ENCODE measurements at regions not wholly inside any gene's neighbourhood (a gene's known extent, or its start where the extent isn't known, plus 50 kb on each side); places are given as distances from the start of the nearest gene placed in this dataset.

- TF ChIP-seq POLR2AphosphoS5 (IDR thresholded peaks at IDR 0.05) (no peak), POLR2A (IDR thresholded peaks at IDR 0.05) (no peak)
- TF ChIP-seq, protein P1, sequence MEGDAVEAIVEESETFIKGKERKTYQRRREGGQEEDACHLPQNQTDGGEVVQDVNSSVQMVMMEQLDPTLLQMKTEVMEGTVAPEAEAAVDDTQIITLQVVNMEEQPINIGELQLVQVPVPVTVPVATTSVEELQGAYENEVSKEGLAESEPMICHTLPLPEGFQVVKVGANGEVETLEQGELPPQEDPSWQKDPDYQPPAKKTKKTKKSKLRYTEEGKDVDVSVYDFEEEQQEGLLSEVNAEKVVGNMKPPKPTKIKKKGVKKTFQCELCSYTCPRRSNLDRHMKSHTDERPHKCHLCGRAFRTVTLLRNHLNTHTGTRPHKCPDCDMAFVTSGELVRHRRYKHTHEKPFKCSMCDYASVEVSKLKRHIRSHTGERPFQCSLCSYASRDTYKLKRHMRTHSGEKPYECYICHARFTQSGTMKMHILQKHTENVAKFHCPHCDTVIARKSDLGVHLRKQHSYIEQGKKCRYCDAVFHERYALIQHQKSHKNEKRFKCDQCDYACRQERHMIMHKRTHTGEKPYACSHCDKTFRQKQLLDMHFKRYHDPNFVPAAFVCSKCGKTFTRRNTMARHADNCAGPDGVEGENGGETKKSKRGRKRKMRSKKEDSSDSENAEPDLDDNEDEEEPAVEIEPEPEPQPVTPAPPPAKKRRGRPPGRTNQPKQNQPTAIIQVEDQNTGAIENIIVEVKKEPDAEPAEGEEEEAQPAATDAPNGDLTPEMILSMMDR (IDR thresholded peaks at IDR 0.05): no peak
- intact Hi-C loops (cut with DNase I; ENCODE audit: low total_unique reads): no loop called here
- Histone ChIP-seq H3K36me3 (no peaks in the 10 kb centered on the region), H3K4me1 (no peaks in the 10 kb centered on the region), H3K27me3 (no peaks in the 10 kb centered on the region), H3K27ac (no peak overlapping the region), H3K9me3 (no peaks in the 10 kb centered on the region), H3K4me3 (no peak overlapping the region)
- no peak for DNase-seq (ENCODE audit: low spot score in 2 of 2)
Observed at GRCh38 chr2:221195829-221196228, 376.3 kb downstream of the EPHA4 start.

- H3K27me3 ChIP-seq: no peaks in the 10 kb centered on the region
- no peaks in the 10 kb centered on the region for H3K36me3 ChIP-seq
Observed at GRCh38 chr2:221197225-221197856, 374.8 kb downstream of the EPHA4 start.

DNA sequence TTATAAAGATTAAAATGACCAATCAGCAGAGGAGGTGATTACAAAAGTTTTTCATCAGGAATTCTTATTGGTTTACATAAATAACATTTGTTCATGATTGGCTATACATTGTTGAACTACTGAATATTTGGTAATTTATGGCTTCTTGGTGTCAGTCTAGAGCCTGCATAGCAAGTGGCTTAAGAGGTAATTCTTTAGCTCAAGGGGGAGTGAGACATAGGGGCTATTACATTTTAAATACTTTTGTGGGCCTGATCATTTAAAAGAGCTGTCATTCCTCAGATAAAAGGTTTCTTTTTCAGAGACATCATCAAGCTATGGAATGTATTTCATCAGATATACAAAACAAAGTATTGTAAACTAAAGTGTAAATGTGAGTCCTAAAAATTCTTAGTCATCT is 373.8 kb downstream of the EPHA4 start:
- Histone ChIP-seq H3K27me3 (no peaks in the 10 kb centered on the region), H3K4me1 (no peaks in the 10 kb centered on the region), H3K9me3 (no peaks in the 10 kb centered on the region), H3K4me3 (no peak overlapping the region), H3K27ac (no peak overlapping the region), H3K36me3 (no peaks in the 10 kb centered on the region)
- TF ChIP-seq, protein P1 (IDR thresholded peaks at IDR 0.05): no peak
- TF ChIP-seq POLR2AphosphoS5 (IDR thresholded peaks at IDR 0.05) (no peak), POLR2A (IDR thresholded peaks at IDR 0.05) (no peak)
- intact Hi-C loops (cut with DNase I; ENCODE audit: low total_unique reads): no loop called here
- no peak for DNase-seq (ENCODE audit: low spot score in 2 of 2)

More at GRCh38 chr2:221197225-221197856, 374.8 kb downstream of the EPHA4 start:
- intact Hi-C loops (cut with DNase I; ENCODE audit: low total_unique reads): no loop called here
- Histone ChIP-seq H3K27ac (no peak overlapping the region), H3K4me1 (no peaks in the 10 kb centered on the region), H3K9me3 (no peaks in the 10 kb centered on the region), H3K4me3 (no peak overlapping the region)
- no peak for TF ChIP-seq POLR2AphosphoS5 (IDR thresholded peaks at IDR 0.05)
- no peak for TF ChIP-seq POLR2A (IDR thresholded peaks at IDR 0.05)
- TF ChIP-seq, protein P1 (IDR thresholded peaks at IDR 0.05): no peak
- no peak for DNase-seq (ENCODE audit: low spot score in 2 of 2)

- Histone ChIP-seq H3K4me1 (no peaks in the 10 kb centered on the region), H3K27me3 (no peaks in the 10 kb centered on the region), H3K4me3 (no peak overlapping the region), H3K9me3 (no peaks in the 10 kb centered on the region), H3K27ac (no peak overlapping the region), H3K36me3 (no peaks in the 10 kb centered on the region)
- no peak for DNase-seq (ENCODE audit: low spot score in 2 of 2)
- intact Hi-C loops (cut with DNase I; ENCODE audit: low total_unique reads): no loop called here
- TF ChIP-seq POLR2A (IDR thresholded peaks at IDR 0.05) (no peak), POLR2AphosphoS5 (IDR thresholded peaks at IDR 0.05) (no peak)
- TF ChIP-seq, protein P1 (IDR thresholded peaks at IDR 0.05): no peak
Observed at GRCh38 chr2:221200184-221200839, 371.8 kb downstream of the EPHA4 start.

GRCh38 chr2:221202431-221202830 is 369.7 kb downstream of the EPHA4 start:
- DNase-seq (ENCODE audit: low spot score in 2 of 2): no peak

More at GRCh38 chr2:221202431-221202830, 369.7 kb downstream of the EPHA4 start:
- TF ChIP-seq, protein P1 (IDR thresholded peaks at IDR 0.05): no peak
- TF ChIP-seq POLR2AphosphoS5 (IDR thresholded peaks at IDR 0.05) (no peak), POLR2A (IDR thresholded peaks at IDR 0.05) (no peak)
- H3K9me3 ChIP-seq: no peaks in the 10 kb centered on the region
- intact Hi-C loops (cut with DNase I; ENCODE audit: low total_unique reads): no loop called here
- no peaks in the 10 kb centered on the region for H3K27me3 ChIP-seq
- no peak overlapping the region for H3K27ac ChIP-seq
- H3K36me3 ChIP-seq: no peaks in the 10 kb centered on the region
- H3K4me1 ChIP-seq: no peaks in the 10 kb centered on the region
- no peak overlapping the region for H3K4me3 ChIP-seq

Data from breast epithelium (tissue), 4 donors.